Heart left ventricle (tissue), 13 donors: ENCODE measurements at regions not wholly inside any gene's neighbourhood (a gene's known extent, or its start where the extent isn't known, plus 50 kb on each side); places are given as distances from the start of the nearest gene placed in this dataset.

Experiments used
- POLR2A ChIP-seq, 2 donors: fragments of 450-650 bp; IDR thresholded peaks; one replicate each; pipeline ENCODE4 v1.6.1; 2017; ENCODE audit warnings: antibody characterized with exemption in 2 of 2, mild to moderate bottlenecking in 2 of 2, moderate library complexity in 2 of 2
- TF ChIP-seq, protein P1 (sequence below), 12 donors: fragments of 200-600 bp; sonication (generic) in 4 of 12; IDR thresholded peaks; one replicate each; pipeline versions ENCODE4 v1.5.0 to v1.8.0; 2018 to 2022; ENCODE audit warnings: antibody characterized with exemption in 12 of 12, mild to moderate bottlenecking in 5 of 12
- donor health status: ischemic (EF 13 %, LVEDD 7.1; RV severe dilation, severe dysfunction).
- donor health status: DM: no; HTN: yes; CAD: no.
- donor health status: DM: no; HTN: no; CAD: no.
- donor health status: ischemic (EF 25% LVEDD 6.9; RV normal size, moderate dysfunction).
- donor health status: ischemic (EF 25% LVEDD 5.7; RV mildly dilated, moderate dysfunction).
- donor health status: ischemic (EF 35%, LVEDD 5.7; RV mildly dilated, moderate dysfunction).
- donor health status: nonischemic (EF 11% LVEDD 7.7; RV severe dilation, severe dysfunction).
- donor health status: DM: yes; HTN: yes; CAD: no.
- donor health status: PGD.
- donor health status: ischemic (EF 29% LVEDD 5.4; RV normal size, mild dysfunction).
- donor health status: nonischemic (EF 23%, LVEDD 6.1; RV moderate dilation, normal function).

DNA sequence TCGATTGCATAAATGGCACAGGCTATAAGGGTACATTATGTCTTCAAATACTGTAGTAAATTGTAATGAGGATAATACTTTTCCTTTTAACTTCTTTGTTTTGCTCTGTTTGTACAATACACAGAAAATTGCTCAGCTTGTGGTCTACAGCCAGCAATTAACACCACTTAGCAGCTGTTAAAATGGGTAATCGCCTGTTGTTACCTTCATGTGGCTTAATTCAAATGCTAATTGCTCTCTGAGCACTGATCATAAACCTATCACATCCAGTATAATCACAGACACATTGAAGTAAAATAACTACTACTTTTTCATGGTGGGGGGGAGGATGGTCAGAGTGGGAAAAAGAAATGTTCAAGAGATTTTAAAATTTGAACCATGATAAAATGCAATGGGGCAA lies 1164.1 kb upstream of the CNTN5 start:
- TF ChIP-seq, protein P1, sequence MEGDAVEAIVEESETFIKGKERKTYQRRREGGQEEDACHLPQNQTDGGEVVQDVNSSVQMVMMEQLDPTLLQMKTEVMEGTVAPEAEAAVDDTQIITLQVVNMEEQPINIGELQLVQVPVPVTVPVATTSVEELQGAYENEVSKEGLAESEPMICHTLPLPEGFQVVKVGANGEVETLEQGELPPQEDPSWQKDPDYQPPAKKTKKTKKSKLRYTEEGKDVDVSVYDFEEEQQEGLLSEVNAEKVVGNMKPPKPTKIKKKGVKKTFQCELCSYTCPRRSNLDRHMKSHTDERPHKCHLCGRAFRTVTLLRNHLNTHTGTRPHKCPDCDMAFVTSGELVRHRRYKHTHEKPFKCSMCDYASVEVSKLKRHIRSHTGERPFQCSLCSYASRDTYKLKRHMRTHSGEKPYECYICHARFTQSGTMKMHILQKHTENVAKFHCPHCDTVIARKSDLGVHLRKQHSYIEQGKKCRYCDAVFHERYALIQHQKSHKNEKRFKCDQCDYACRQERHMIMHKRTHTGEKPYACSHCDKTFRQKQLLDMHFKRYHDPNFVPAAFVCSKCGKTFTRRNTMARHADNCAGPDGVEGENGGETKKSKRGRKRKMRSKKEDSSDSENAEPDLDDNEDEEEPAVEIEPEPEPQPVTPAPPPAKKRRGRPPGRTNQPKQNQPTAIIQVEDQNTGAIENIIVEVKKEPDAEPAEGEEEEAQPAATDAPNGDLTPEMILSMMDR (IDR thresholded peaks at IDR 0.05): no peak
- no peak for TF ChIP-seq POLR2A (IDR thresholded peaks at IDR 0.05)
